ENCODE measurements at regions not wholly inside any gene's neighbourhood (a gene's known extent, or its start where the extent isn't known, plus 50 kb on each side); places are given as distances from the start of the nearest gene placed in this dataset.

GRCh38 chr7:118372530-118372929 lies 148.0 kb downstream of the ANKRD7 start:
- no peak for DNase-seq (ENCODE audit: low spot score, unreplicated experiment)

GRCh38 chr7:118389629-118390028 lies 165.1 kb downstream of the ANKRD7 start:
- H3K4me1 Mint-ChIP-seq (ENCODE audit: low read depth), result peaks cover 7% of the 10 kb centered on the region
- H3K36me3 Mint-ChIP-seq (ENCODE audit: insufficient read depth), result no peaks in the 10 kb centered on the region
- no peak overlapping the region for H3K27ac Mint-ChIP-seq
- H3K27me3 Mint-ChIP-seq, result no peaks in the 10 kb centered on the region
- no peak for DNase-seq (ENCODE audit: low spot score, unreplicated experiment)
- no peaks in the 10 kb centered on the region for H3K9me3 Mint-ChIP-seq (ENCODE audit: low read depth)
- no peak for TF ChIP-seq CTCF (IDR thresholded peaks at IDR 0.05; ENCODE audit: unreplicated experiment)
- H3K4me3 Mint-ChIP-seq (ENCODE audit: low read depth), result no peak overlapping the region

More at GRCh38 chr7:118372530-118372929, 148.0 kb downstream of the ANKRD7 start:
- H3K4me3 Mint-ChIP-seq (ENCODE audit: low read depth), result no peak overlapping the region
- no peaks in the 10 kb centered on the region for H3K27me3 Mint-ChIP-seq
- no peaks in the 10 kb centered on the region for H3K36me3 Mint-ChIP-seq (ENCODE audit: insufficient read depth)
- no peak for TF ChIP-seq CTCF (IDR thresholded peaks at IDR 0.05; ENCODE audit: unreplicated experiment)
- H3K9me3 Mint-ChIP-seq (ENCODE audit: low read depth), result no peaks in the 10 kb centered on the region
- no peaks in the 10 kb centered on the region for H3K4me1 Mint-ChIP-seq (ENCODE audit: low read depth)
- no peak overlapping the region for H3K27ac Mint-ChIP-seq

GRCh38 chr7:118404211-118404610 lies 179.7 kb downstream of the ANKRD7 start:
- no peak overlapping the region for H3K27ac Mint-ChIP-seq
- no peaks in the 10 kb centered on the region for H3K4me1 Mint-ChIP-seq (ENCODE audit: low read depth)
- H3K36me3 Mint-ChIP-seq (ENCODE audit: insufficient read depth), result no peaks in the 10 kb centered on the region
- H3K27me3 Mint-ChIP-seq, result no peaks in the 10 kb centered on the region
- no peak overlapping the region for H3K4me3 Mint-ChIP-seq (ENCODE audit: low read depth)
- TF ChIP-seq CTCF (IDR thresholded peaks at IDR 0.05; ENCODE audit: unreplicated experiment), result no peak
- H3K9me3 Mint-ChIP-seq (ENCODE audit: low read depth), result peaks cover 3% of the 10 kb centered on the region
- DNase-seq (ENCODE audit: low spot score, unreplicated experiment), result no peak

- Mint-ChIP-seq H3K27me3 (no peaks in the 10 kb centered on the region), H3K9me3 (ENCODE audit: low read depth) (no peaks in the 10 kb centered on the region), H3K4me3 (ENCODE audit: low read depth) (no peak overlapping the region), H3K4me1 (ENCODE audit: low read depth) (peaks cover 2% of the 10 kb centered on the region), H3K27ac (no peak overlapping the region), H3K36me3 (ENCODE audit: insufficient read depth) (no peaks in the 10 kb centered on the region)
- no peak for TF ChIP-seq CTCF (IDR thresholded peaks at IDR 0.05; ENCODE audit: unreplicated experiment)
- DNase-seq (ENCODE audit: low spot score, unreplicated experiment), result no peak
Measured at GRCh38 chr7:118418433-118418832, 193.9 kb downstream of the ANKRD7 start.

GRCh38 chr7:118420888-118421287 lies 196.4 kb downstream of the ANKRD7 start:
- H3K27ac Mint-ChIP-seq, result no peak overlapping the region
- TF ChIP-seq CTCF (IDR thresholded peaks at IDR 0.05; ENCODE audit: unreplicated experiment), result no peak
- H3K4me3 Mint-ChIP-seq (ENCODE audit: low read depth), result no peak overlapping the region
- no peaks in the 10 kb centered on the region for H3K27me3 Mint-ChIP-seq
- H3K9me3 Mint-ChIP-seq (ENCODE audit: low read depth), result no peaks in the 10 kb centered on the region
- peaks cover 2% of the 10 kb centered on the region for H3K4me1 Mint-ChIP-seq (ENCODE audit: low read depth)
- no peaks in the 10 kb centered on the region for H3K36me3 Mint-ChIP-seq (ENCODE audit: insufficient read depth)
- no peak for DNase-seq (ENCODE audit: low spot score, unreplicated experiment)
